ENCODE measurements at regions not wholly inside any gene's neighbourhood (a gene's known extent, or its start where the extent isn't known, plus 50 kb on each side); places are given as distances from the start of the nearest gene placed in this dataset.

- no peaks in the 10 kb centered on the region for H3K36me3 ChIP-seq (ENCODE audit: insufficient read depth, low read length)
- no peak overlapping the region for H3K9ac ChIP-seq (ENCODE audit: insufficient read length)
- no peak overlapping the region for H3K4me3 ChIP-seq
- no peak overlapping the region for H3K27ac ChIP-seq
- DNase-seq (ENCODE audit: low read depth, low spot score) = no peak
- TF ChIP-seq EZH2 (IDR thresholded peaks at IDR 0.05) (no peak), FOXP2 (optimal IDR thresholded peaks at IDR 0.05; ENCODE audit: control extremely low read depth, extremely low read length, insufficient read depth) (no peak), POLR2AphosphoS5 (IDR thresholded peaks at IDR 0.05; ENCODE audit: borderline replicate concordance, low read depth, low read length) (no peak)
- no peaks in the 10 kb centered on the region for H3K9me3 ChIP-seq (ENCODE audit: low read depth, low read length)
These were observed 222.7 kb downstream of the MTHFS start for GRCh38 chr15:79674124-79674465.

DNA sequence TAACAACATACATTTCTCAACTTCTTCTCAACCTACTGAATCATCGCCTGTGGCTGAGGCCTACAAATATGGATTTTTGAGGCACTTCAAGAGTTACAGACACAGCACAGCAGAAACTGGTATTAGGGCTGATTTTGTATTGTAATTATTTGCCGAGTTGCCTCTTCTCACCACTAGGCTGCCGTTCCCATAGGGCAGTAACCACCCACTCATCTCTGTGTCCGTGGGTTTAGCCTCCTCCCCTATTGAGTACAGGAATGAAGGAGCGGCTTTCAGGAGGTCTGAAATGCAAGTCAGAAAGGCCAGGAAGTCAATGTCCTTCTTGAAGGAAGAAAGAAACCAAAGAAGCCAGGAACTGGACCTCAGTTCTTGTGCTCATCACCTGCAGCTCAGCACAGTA is 220.8 kb downstream of the MTHFS start:
- no peaks in the 10 kb centered on the region for H3K36me3 ChIP-seq (ENCODE audit: insufficient read depth, low read length)
- DNase-seq (ENCODE audit: low read depth, low spot score) = no peak
- TF ChIP-seq FOXP2 (optimal IDR thresholded peaks at IDR 0.05; ENCODE audit: control extremely low read depth, extremely low read length, insufficient read depth) = no peak
- TF ChIP-seq EZH2 (IDR thresholded peaks at IDR 0.05) = no peak
- TF ChIP-seq POLR2AphosphoS5 (IDR thresholded peaks at IDR 0.05; ENCODE audit: borderline replicate concordance, low read depth, low read length) = no peak
- no peaks in the 10 kb centered on the region for H3K9me3 ChIP-seq (ENCODE audit: low read depth, low read length)
- no peak overlapping the region for H3K4me3 ChIP-seq
- H3K27ac ChIP-seq = no peak overlapping the region
- no peak overlapping the region for H3K9ac ChIP-seq (ENCODE audit: insufficient read length)

- Histone ChIP-seq H3K27ac (no peak overlapping the region), H3K9me3 (ENCODE audit: low read depth, low read length) (no peaks in the 10 kb centered on the region), H3K9ac (ENCODE audit: insufficient read length) (no peak overlapping the region), H3K4me3 (no peak overlapping the region), H3K36me3 (ENCODE audit: insufficient read depth, low read length) (no peaks in the 10 kb centered on the region)
- DNase-seq (ENCODE audit: low read depth, low spot score) = no peak
- TF ChIP-seq EZH2 (IDR thresholded peaks at IDR 0.05) (no peak), FOXP2 (optimal IDR thresholded peaks at IDR 0.05; ENCODE audit: control extremely low read depth, extremely low read length, insufficient read depth) (no peak), POLR2AphosphoS5 (IDR thresholded peaks at IDR 0.05; ENCODE audit: borderline replicate concordance, low read depth, low read length) (no peak)
These were observed 220.2 kb downstream of the MTHFS start for GRCh38 chr15:79676621-79677020.

GRCh38 chr15:79677241-79677640 is 219.6 kb downstream of the MTHFS start:
- Histone ChIP-seq H3K27ac (no peak overlapping the region), H3K4me3 (no peak overlapping the region), H3K9ac (ENCODE audit: insufficient read length) (no peak overlapping the region), H3K9me3 (ENCODE audit: low read depth, low read length) (no peaks in the 10 kb centered on the region), H3K36me3 (ENCODE audit: insufficient read depth, low read length) (no peaks in the 10 kb centered on the region)
- no peak for DNase-seq (ENCODE audit: low read depth, low spot score)
- no peak for TF ChIP-seq EZH2 (IDR thresholded peaks at IDR 0.05)
- TF ChIP-seq POLR2AphosphoS5 (IDR thresholded peaks at IDR 0.05; ENCODE audit: borderline replicate concordance, low read depth, low read length) = no peak
- TF ChIP-seq FOXP2 (optimal IDR thresholded peaks at IDR 0.05; ENCODE audit: control extremely low read depth, extremely low read length, insufficient read depth) = no peak

GRCh38 chr15:79678032-79678701 is 218.6 kb downstream of the MTHFS start:
- no peak for DNase-seq (ENCODE audit: low read depth, low spot score)
- H3K9me3 ChIP-seq (ENCODE audit: low read depth, low read length) = no peaks in the 10 kb centered on the region
- no peak overlapping the region for H3K27ac ChIP-seq
- TF ChIP-seq EZH2 (IDR thresholded peaks at IDR 0.05) = no peak
- no peak for TF ChIP-seq FOXP2 (optimal IDR thresholded peaks at IDR 0.05; ENCODE audit: control extremely low read depth, extremely low read length, insufficient read depth)
- TF ChIP-seq POLR2AphosphoS5 (IDR thresholded peaks at IDR 0.05; ENCODE audit: borderline replicate concordance, low read depth, low read length) = no peak
- H3K4me3 ChIP-seq = no peak overlapping the region
- no peaks in the 10 kb centered on the region for H3K36me3 ChIP-seq (ENCODE audit: insufficient read depth, low read length)
- no peak overlapping the region for H3K9ac ChIP-seq (ENCODE audit: insufficient read length)

GRCh38 chr15:79680720-79681119 is 216.1 kb downstream of the MTHFS start:
- DNase-seq (ENCODE audit: low read depth, low spot score) = no peak
- no peak for TF ChIP-seq FOXP2 (optimal IDR thresholded peaks at IDR 0.05; ENCODE audit: control extremely low read depth, extremely low read length, insufficient read depth)
- TF ChIP-seq POLR2AphosphoS5 (IDR thresholded peaks at IDR 0.05; ENCODE audit: borderline replicate concordance, low read depth, low read length) = no peak
- TF ChIP-seq EZH2 (IDR thresholded peaks at IDR 0.05) = no peak
- Histone ChIP-seq H3K4me3 (no peak overlapping the region), H3K27ac (no peak overlapping the region), H3K9me3 (ENCODE audit: low read depth, low read length) (no peaks in the 10 kb centered on the region), H3K36me3 (ENCODE audit: insufficient read depth, low read length) (no peaks in the 10 kb centered on the region), H3K9ac (ENCODE audit: insufficient read length) (no peak overlapping the region)

DNA sequence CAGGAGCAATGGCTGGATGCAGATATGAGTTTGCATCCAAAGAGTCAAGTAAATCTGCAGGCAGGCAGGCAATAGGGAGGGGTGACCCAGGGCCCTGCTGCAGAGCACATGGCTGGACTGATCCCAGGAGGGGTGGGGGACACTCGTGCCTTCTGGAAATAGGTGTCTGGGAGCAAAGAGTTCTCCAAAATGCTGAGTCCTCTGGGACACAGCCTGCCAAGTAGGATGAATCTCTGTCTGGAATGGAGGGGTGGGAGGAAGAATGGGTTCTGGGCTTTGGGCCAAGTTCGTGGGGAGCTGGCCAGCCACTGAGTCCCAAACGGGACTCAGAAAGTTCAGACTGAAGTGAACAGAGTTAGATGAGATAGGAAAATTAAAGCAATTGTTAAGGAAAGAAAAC is 214.5 kb downstream of the MTHFS start:
- Histone ChIP-seq H3K9me3 (ENCODE audit: low read depth, low read length) (no peaks in the 10 kb centered on the region), H3K9ac (ENCODE audit: insufficient read length) (no peak overlapping the region), H3K4me3 (no peak overlapping the region), H3K36me3 (ENCODE audit: insufficient read depth, low read length) (no peaks in the 10 kb centered on the region), H3K27ac (no peak overlapping the region)
- no peak for DNase-seq (ENCODE audit: low read depth, low spot score)
- no peak for TF ChIP-seq FOXP2 (optimal IDR thresholded peaks at IDR 0.05; ENCODE audit: control extremely low read depth, extremely low read length, insufficient read depth)
- no peak for TF ChIP-seq EZH2 (IDR thresholded peaks at IDR 0.05)
- TF ChIP-seq POLR2AphosphoS5 (IDR thresholded peaks at IDR 0.05; ENCODE audit: borderline replicate concordance, low read depth, low read length) = no peak

DNA sequence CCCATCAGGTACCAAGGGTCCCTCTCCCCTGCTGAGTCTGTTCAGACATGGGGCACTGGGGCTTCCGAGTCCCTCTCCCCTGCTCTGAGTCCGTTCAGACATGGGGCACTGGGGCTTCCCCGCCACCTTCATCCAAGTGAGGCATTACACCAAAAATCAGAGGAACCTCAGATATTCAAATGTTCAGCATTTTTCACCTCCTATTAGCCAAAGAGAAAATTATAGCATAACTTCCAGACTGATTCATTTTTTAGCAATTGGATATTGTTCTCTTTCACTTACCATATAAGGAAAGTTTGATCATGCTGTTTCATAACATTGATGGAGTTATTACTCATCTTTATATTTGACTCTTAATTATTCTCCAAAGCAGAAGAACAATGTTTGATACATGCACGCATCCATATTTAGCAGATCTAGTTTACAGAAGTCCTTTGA is 213.9 kb downstream of the MTHFS start:
- H3K36me3 ChIP-seq (ENCODE audit: insufficient read depth, low read length) = no peaks in the 10 kb centered on the region
- no peak overlapping the region for H3K4me3 ChIP-seq
- H3K9me3 ChIP-seq (ENCODE audit: low read depth, low read length) = no peaks in the 10 kb centered on the region
- no peak overlapping the region for H3K9ac ChIP-seq (ENCODE audit: insufficient read length)
- H3K27ac ChIP-seq = no peak overlapping the region
- DNase-seq (ENCODE audit: low read depth, low spot score) = no peak
- no peak for TF ChIP-seq POLR2AphosphoS5 (IDR thresholded peaks at IDR 0.05; ENCODE audit: borderline replicate concordance, low read depth, low read length)
- TF ChIP-seq EZH2 (IDR thresholded peaks at IDR 0.05) = no peak
- no peak for TF ChIP-seq FOXP2 (optimal IDR thresholded peaks at IDR 0.05; ENCODE audit: control extremely low read depth, extremely low read length, insufficient read depth)

DNA sequence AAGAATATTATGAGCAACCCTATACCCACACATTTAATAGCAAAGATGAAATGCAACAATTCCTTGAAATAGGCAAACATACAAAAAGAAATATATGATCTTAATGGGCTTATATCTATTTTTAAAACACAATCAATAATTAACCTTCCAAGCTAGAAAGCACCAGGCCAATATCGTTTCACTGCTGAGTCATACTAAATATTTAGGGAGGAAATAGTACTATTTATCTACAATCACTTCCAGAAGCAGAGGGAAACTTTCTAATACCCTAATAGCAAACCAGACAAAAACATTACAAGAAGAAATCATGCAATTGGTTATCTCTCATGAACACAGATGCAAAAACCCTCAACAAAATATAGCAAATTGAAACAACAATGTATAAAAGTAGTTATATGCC is 207.8 kb downstream of the MTHFS start:
- no peak overlapping the region for H3K9ac ChIP-seq (ENCODE audit: insufficient read length)
- TF ChIP-seq POLR2AphosphoS5 (IDR thresholded peaks at IDR 0.05; ENCODE audit: borderline replicate concordance, low read depth, low read length) (no peak), EZH2 (IDR thresholded peaks at IDR 0.05) (no peak), FOXP2 (optimal IDR thresholded peaks at IDR 0.05; ENCODE audit: control extremely low read depth, extremely low read length, insufficient read depth) (no peak)
- no peak overlapping the region for H3K27ac ChIP-seq
- no peaks in the 10 kb centered on the region for H3K36me3 ChIP-seq (ENCODE audit: insufficient read depth, low read length)
- no peak overlapping the region for H3K4me3 ChIP-seq
- H3K9me3 ChIP-seq (ENCODE audit: low read depth, low read length) = no peaks in the 10 kb centered on the region
- DNase-seq (ENCODE audit: low read depth, low spot score) = no peak

Measured in SK-N-MC (cell line).